HCT116 (cell line): ENCODE measurements at regions not wholly inside any gene's neighbourhood (a gene's known extent, or its start where the extent isn't known, plus 50 kb on each side); places are given as distances from the start of the nearest gene placed in this dataset.

Experiments
- ATAC-seq: fragments of 200-7000 bp; cut with Tn5 transposase; 2 replicates; pipeline ENCODE4 v1.9.1; 2020; ENCODE audit warnings: mild to moderate bottlenecking, moderate library complexity
- BruUV-seq: library from RNA; stranded (reverse); fragments of 400-500 nt; replicated peaks from 2 replicates; lab custom pipeline; 2021; lab: Mats Ljungman, UMichigan
- CTCF ChIA-PET: fragments of 300-600 bp; sonication (Branson Sonifier 250); formaldehyde crosslinking; loops from one replicate; lab custom pipeline; 2021; ENCODE audit warnings: antibody characterized with exemption; lab: Charles Lee
- POLR2A ChIA-PET: fragments of 300-600, 350-600 bp; sonication (Branson Sonifier 250); formaldehyde crosslinking; loops from one replicate; lab custom pipeline; 2021; ENCODE audit warnings: antibody characterized with exemption; lab: Charles Lee
- RAD21 ChIA-PET, 2 experiments: fragments of 300-600 bp; sonication (Branson Sonifier 250); formaldehyde crosslinking; loops; one replicate each; lab custom pipeline; 2023; ENCODE audit warnings: low total read pairs in 2 of 2; ENCODE audit not compliant: uncharacterized antibody in 2 of 2, unreplicated experiment in 2 of 2, low non-redundant PET in 1 of 2; lab: Charles Lee
- DNase-seq: peaks from one replicate; pipeline ENCODE4 v3.0.0-alpha.2; 2010; ENCODE audit warnings: low read depth, low spot score
- H2AFZ ChIP-seq: fragments of 200-600 bp; shearing (Covaris generic), sonication (generic); 2 replicates; pipeline ENCODE4 v1.6.1; 2017; ENCODE audit warnings: low read depth, mixed run types, mixed read lengths, antibody characterized with exemption, low read length; ENCODE audit not compliant: poor library complexity, severe bottlenecking
- H3K27ac ChIP-seq: 2 replicates; pipeline ENCODE4 v1.5.1; 2012; ENCODE audit warnings: low read depth, low read length
- H3K27me3 ChIP-seq: fragments of 200-600 bp; sonication (generic); 2 replicates; pipeline ENCODE4 v1.6.1; 2016; ENCODE audit warnings: mixed run types, low read length, mixed read lengths; ENCODE audit not compliant: insufficient read depth
- H3K36me3 ChIP-seq, 2 experiments: fragments of 200-500 bp in 1 of 2; fragments of 200-600 bp in 1 of 2; sonication (Bioruptor generic) in 1 of 2; sonication (generic) in 1 of 2; 2 replicates each; pipeline versions ENCODE4 v1.5.1 to v1.6.1; 2014 to 2016; ENCODE audit warnings: low read length in 2 of 2, inconsistent platforms in 1 of 2, mixed read lengths in 1 of 2, mixed run types in 1 of 2; ENCODE audit not compliant: insufficient read depth in 2 of 2, control insufficient read depth in 1 of 2
- H3K4me1 ChIP-seq, 2 experiments: fragments of 200-600 bp in 1 of 2; sonication (generic) in 1 of 2; 2 replicates each; pipeline versions ENCODE4 v1.5.1 to v1.6.1; 2012 to 2017; ENCODE audit warnings: low read length in 2 of 2, inconsistent platforms in 1 of 2, mild to moderate bottlenecking in 1 of 2, mixed read lengths in 1 of 2, mixed run types in 1 of 2, moderate library complexity in 1 of 2; ENCODE audit not compliant: insufficient read depth in 2 of 2, control insufficient read depth in 1 of 2
- H3K4me2 ChIP-seq: fragments of 200-600 bp; sonication (generic); 2 replicates; pipeline ENCODE4 v1.6.1; 2017; ENCODE audit warnings: mixed run types, low read length, mixed read lengths
- H3K4me3 ChIP-seq, 2 experiments: fragments of 200-600 bp in 1 of 2; sonication (generic) in 1 of 2; replicated peaks in 1 of 2; 2 replicates each; pipeline ENCODE4 v1.5.1; 2011 to 2016; ENCODE audit warnings: low read length in 2 of 2, control low read depth in 1 of 2, low read depth in 1 of 2, mild to moderate bottlenecking in 1 of 2, mixed read lengths in 1 of 2, mixed run types in 1 of 2
- H3K79me2 ChIP-seq: fragments of 200-600 bp; sonication (generic); 2 replicates; pipeline ENCODE4 v1.6.1; 2017; ENCODE audit warnings: mild to moderate bottlenecking, mixed run types, low read length, moderate library complexity, mixed read lengths; ENCODE audit not compliant: insufficient read depth
- H3K9ac ChIP-seq: fragments of 200-600 bp; sonication (generic); 2 replicates; pipeline ENCODE4 v1.6.1; 2016; ENCODE audit warnings: low read length, mixed read lengths
- H3K9me2 ChIP-seq: fragments of 200-600 bp; sonication (generic), shearing (Covaris generic); 2 replicates; pipeline ENCODE4 v1.6.1; 2017; ENCODE audit warnings: mixed run types, mild to moderate bottlenecking, moderate library complexity; ENCODE audit not compliant: insufficient read depth
- H3K9me3 ChIP-seq, 2 experiments: fragments of 200-500 bp in 1 of 2; fragments of 200-600 bp in 1 of 2; sonication (Bioruptor generic) in 1 of 2; sonication (generic) in 1 of 2; 2 replicates each; pipeline ENCODE4 v1.6.1; 2014 to 2017; ENCODE audit warnings: low read length in 2 of 2, mixed read lengths in 2 of 2, inconsistent platforms in 1 of 2, low read depth in 1 of 2, mild to moderate bottlenecking in 1 of 2, mixed run types in 1 of 2, moderate library complexity in 1 of 2; ENCODE audit not compliant: control insufficient read depth in 1 of 2, insufficient read depth in 1 of 2
- H4K20me1 ChIP-seq: fragments of 200-600 bp; sonication (generic), shearing (Covaris generic); 2 replicates; pipeline ENCODE4 v1.6.1; 2017; ENCODE audit warnings: mixed run types, mild to moderate bottlenecking, moderate library complexity; ENCODE audit not compliant: insufficient read depth
- CBX3 ChIP-seq: IDR thresholded peaks from 2 replicates; pipeline ENCODE4 v1.6.1; 2012; ENCODE audit warnings: low read depth
- EGR1 ChIP-seq: IDR thresholded peaks from 2 replicates; pipeline ENCODE4 v1.6.1; 2012; ENCODE audit warnings: low read depth
- ELF1 ChIP-seq: IDR thresholded peaks from 2 replicates; pipeline ENCODE4 v1.6.1; 2012; ENCODE audit warnings: low read depth, borderline replicate concordance
- EZH2 ChIP-seq: fragments of 200-600 bp; sonication (generic); IDR thresholded peaks from 2 replicates; pipeline ENCODE4 v1.6.1; 2017; ENCODE audit warnings: antibody characterized with exemption, mixed run types
- EZH2phosphoT487 ChIP-seq: fragments of 200-600 bp; IDR thresholded peaks from 2 replicates; pipeline ENCODE4 v1.6.1; 2018; ENCODE audit warnings: antibody characterized with exemption, borderline replicate concordance
- FOSL1 ChIP-seq: IDR thresholded peaks from 2 replicates; pipeline ENCODE4 v1.6.1; 2012; ENCODE audit warnings: low read depth
- POLR2A ChIP-seq: IDR thresholded peaks from 2 replicates; pipeline ENCODE4 v1.7.0; 2011; ENCODE audit warnings: borderline replicate concordance; ENCODE audit not compliant: insufficient read depth, insufficient read length; ENCODE audit errors: extremely low read depth
- RAD21 ChIP-seq: IDR thresholded peaks from 2 replicates; pipeline ENCODE4 v1.6.1; 2012; ENCODE audit warnings: low read depth, mild to moderate bottlenecking
- SIN3A ChIP-seq: IDR thresholded peaks from 2 replicates; pipeline ENCODE4 v1.6.1; 2012; ENCODE audit warnings: low read depth
- SP1 ChIP-seq: IDR thresholded peaks from 2 replicates; pipeline ENCODE4 v1.6.1; 2012; ENCODE audit warnings: low read depth
- SRF ChIP-seq: IDR thresholded peaks from 2 replicates; pipeline ENCODE4 v1.6.1; 2012; ENCODE audit warnings: low read depth
- YY1 ChIP-seq: IDR thresholded peaks from 2 replicates; pipeline ENCODE4 v1.6.1; 2011; ENCODE audit warnings: low read length, low read depth, moderate library complexity, mild to moderate bottlenecking; ENCODE audit not compliant: insufficient replicate concordance; ENCODE audit errors: extremely low read depth
- ZNF274 ChIP-seq: fragments of 200-500 bp; sonication (Bioruptor generic); IDR thresholded peaks from 2 replicates; pipeline ENCODE4 v1.6.1; 2014; ENCODE audit warnings: mild to moderate bottlenecking, low read depth, low read length, inconsistent platforms
- intact Hi-C: fragments of 100-400 bp; cut with micrococcal nuclease; formaldehyde crosslinking; loops from 2 replicates; pipeline ENCODE4 v1.10.0; 2022
- TF ChIP-seq, protein P1 (sequence below): IDR thresholded peaks from 2 replicates; pipeline ENCODE4 v1.6.1; 2012; ENCODE audit warnings: low read depth
- TF ChIP-seq, protein P2 (sequence below): IDR thresholded peaks from 2 replicates; pipeline ENCODE4 v1.6.1; 2011; ENCODE audit warnings: mild to moderate bottlenecking, low read length, moderate library complexity; ENCODE audit not compliant: insufficient replicate concordance; ENCODE audit errors: extremely low read depth
- TF ChIP-seq, protein P3 (sequence below), 3 experiments: fragments of 200-600 bp in 1 of 3; sonication (generic) in 1 of 3; IDR thresholded peaks in 2 of 3; conservative IDR thresholded peaks in 1 of 3; 2 replicates each; pipeline ENCODE4 v1.5.1; 2012 to 2017; ENCODE audit warnings: low read depth in 2 of 3, low read length in 2 of 3, antibody characterized with exemption in 1 of 3, borderline replicate concordance in 1 of 3, control low read depth in 1 of 3, mild to moderate bottlenecking in 1 of 3, mixed read lengths in 1 of 3, mixed run types in 1 of 3, moderate library complexity in 1 of 3; ENCODE audit not compliant: insufficient read depth in 1 of 3

DNA sequence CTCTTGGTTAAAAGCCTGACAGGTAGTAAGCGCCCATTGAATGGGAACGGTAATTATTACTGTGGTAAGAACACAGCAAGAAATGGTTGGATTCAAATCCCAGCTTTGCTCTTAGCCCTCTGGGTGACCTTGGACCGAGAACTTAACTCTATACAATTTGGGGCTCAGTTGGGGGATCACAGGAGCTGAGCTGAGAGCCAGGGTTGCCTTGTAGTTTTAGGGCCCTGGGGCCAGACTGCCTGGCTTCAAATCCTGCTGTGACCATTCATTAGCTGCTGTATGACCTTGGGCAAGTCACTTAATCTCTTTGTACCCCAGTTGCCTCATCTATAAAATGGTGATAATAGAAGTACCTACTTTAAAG, 87.4 kb upstream of the SH3PXD2B start (continued):
- TF ChIP-seq SP1: no peak
- TF ChIP-seq RAD21: no peak
- TF ChIP-seq, protein P1, sequence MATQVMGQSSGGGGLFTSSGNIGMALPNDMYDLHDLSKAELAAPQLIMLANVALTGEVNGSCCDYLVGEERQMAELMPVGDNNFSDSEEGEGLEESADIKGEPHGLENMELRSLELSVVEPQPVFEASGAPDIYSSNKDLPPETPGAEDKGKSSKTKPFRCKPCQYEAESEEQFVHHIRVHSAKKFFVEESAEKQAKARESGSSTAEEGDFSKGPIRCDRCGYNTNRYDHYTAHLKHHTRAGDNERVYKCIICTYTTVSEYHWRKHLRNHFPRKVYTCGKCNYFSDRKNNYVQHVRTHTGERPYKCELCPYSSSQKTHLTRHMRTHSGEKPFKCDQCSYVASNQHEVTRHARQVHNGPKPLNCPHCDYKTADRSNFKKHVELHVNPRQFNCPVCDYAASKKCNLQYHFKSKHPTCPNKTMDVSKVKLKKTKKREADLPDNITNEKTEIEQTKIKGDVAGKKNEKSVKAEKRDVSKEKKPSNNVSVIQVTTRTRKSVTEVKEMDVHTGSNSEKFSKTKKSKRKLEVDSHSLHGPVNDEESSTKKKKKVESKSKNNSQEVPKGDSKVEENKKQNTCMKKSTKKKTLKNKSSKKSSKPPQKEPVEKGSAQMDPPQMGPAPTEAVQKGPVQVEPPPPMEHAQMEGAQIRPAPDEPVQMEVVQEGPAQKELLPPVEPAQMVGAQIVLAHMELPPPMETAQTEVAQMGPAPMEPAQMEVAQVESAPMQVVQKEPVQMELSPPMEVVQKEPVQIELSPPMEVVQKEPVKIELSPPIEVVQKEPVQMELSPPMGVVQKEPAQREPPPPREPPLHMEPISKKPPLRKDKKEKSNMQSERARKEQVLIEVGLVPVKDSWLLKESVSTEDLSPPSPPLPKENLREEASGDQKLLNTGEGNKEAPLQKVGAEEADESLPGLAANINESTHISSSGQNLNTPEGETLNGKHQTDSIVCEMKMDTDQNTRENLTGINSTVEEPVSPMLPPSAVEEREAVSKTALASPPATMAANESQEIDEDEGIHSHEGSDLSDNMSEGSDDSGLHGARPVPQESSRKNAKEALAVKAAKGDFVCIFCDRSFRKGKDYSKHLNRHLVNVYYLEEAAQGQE: no peak
- no peak for TF ChIP-seq SRF
- no peak for TF ChIP-seq EGR1
- no peak for TF ChIP-seq ELF1
- no peak for TF ChIP-seq SIN3A
- TF ChIP-seq YY1: no peak
- TF ChIP-seq, all 23 proteins: peak for 0

DNA sequence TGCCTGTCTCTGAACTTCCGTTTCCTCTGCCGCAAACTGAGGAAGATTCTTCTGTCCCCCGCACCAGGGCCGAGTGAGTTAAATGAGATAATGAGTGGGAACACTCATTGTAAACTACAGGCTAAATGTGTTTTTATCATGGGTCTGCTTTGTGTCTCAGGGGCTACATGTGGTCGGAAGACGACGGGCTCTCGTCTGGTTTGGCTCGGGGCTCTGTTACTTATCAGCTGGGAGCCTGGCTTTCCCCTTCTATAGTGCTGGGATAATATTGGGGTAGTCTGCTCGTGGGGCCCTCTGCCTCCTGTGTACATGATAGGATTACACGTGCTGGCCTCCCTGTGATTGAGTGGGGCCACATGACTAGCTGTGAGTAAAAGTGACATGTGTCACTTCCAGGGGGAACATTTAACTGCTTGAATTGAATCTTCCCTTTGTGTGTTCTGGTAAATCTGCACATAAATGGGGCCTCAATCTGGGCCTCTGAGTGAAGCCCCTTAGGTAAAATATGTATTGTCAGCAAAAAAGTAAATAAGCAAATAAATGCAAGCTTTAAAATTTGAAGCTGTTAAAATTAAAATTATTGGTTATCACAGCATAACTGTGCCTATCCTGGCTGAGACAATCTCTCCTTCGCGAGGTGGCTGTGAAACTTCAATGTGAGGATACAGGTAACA, 86.9 kb upstream of the SH3PXD2B start:
- intact Hi-C loops: no loop called here
- H3K27ac ChIP-seq: no peak overlapping the region
- POLR2A ChIA-PET: no interaction called here
- no peaks in the 10 kb centered on the region for H3K79me2 ChIP-seq
- H2AFZ ChIP-seq: no peak overlapping the region
- H3K4me3 ChIP-seq: no peak overlapping the region
- no peak overlapping the region for H3K9ac ChIP-seq
- RAD21 ChIA-PET: no interaction called here
- no peaks in the 10 kb centered on the region for H3K4me1 ChIP-seq
- peaks cover 6% of the 10 kb centered on the region; the same call in 1 of the 2 replicates for H3K27me3 ChIP-seq
- no peaks in the 10 kb centered on the region for H3K9me2 ChIP-seq
- no peak overlapping the region for H3K4me2 ChIP-seq
- H3K36me3 ChIP-seq: no peaks in the 10 kb centered on the region
- CTCF ChIA-PET: interaction anchor here (0.6 kb wide), 1 partner anchor 339 kb away, joined by 3 read pairs; no protein-coding TSS in a partner anchor
- no peak for ATAC-seq
- no peaks in the 10 kb centered on the region for H4K20me1 ChIP-seq
- no peaks in the 10 kb centered on the region for H3K9me3 ChIP-seq
- no TSS peak for BruUV-seq
- no peak for DNase-seq
- TF ChIP-seq POLR2A (no peak), EZH2phosphoT487 (no peak), RAD21 (no peak), FOSL1 (no peak), SRF (no peak), EZH2 (no peak), YY1 (no peak), ZNF274 (no peak), CBX3 (no peak), EGR1 (no peak)
- TF ChIP-seq, protein P2, sequence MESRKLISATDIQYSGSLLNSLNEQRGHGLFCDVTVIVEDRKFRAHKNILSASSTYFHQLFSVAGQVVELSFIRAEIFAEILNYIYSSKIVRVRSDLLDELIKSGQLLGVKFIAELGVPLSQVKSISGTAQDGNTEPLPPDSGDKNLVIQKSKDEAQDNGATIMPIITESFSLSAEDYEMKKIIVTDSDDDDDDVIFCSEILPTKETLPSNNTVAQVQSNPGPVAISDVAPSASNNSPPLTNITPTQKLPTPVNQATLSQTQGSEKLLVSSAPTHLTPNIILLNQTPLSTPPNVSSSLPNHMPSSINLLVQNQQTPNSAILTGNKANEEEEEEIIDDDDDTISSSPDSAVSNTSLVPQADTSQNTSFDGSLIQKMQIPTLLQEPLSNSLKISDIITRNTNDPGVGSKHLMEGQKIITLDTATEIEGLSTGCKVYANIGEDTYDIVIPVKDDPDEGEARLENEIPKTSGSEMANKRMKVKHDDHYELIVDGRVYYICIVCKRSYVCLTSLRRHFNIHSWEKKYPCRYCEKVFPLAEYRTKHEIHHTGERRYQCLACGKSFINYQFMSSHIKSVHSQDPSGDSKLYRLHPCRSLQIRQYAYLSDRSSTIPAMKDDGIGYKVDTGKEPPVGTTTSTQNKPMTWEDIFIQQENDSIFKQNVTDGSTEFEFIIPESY: no peak
- TF ChIP-seq, protein P3, sequence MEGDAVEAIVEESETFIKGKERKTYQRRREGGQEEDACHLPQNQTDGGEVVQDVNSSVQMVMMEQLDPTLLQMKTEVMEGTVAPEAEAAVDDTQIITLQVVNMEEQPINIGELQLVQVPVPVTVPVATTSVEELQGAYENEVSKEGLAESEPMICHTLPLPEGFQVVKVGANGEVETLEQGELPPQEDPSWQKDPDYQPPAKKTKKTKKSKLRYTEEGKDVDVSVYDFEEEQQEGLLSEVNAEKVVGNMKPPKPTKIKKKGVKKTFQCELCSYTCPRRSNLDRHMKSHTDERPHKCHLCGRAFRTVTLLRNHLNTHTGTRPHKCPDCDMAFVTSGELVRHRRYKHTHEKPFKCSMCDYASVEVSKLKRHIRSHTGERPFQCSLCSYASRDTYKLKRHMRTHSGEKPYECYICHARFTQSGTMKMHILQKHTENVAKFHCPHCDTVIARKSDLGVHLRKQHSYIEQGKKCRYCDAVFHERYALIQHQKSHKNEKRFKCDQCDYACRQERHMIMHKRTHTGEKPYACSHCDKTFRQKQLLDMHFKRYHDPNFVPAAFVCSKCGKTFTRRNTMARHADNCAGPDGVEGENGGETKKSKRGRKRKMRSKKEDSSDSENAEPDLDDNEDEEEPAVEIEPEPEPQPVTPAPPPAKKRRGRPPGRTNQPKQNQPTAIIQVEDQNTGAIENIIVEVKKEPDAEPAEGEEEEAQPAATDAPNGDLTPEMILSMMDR (IDR thresholded peaks at IDR 0.05 in 2 of 3, conservative IDR thresholded peaks at IDR 0.05 in 1 of 3; ENCODE audit: borderline replicate concordance in 1 of 3, insufficient read depth in 1 of 3, low read depth in 2 of 3, low read length in 2 of 3): no peak
